GM23338 (cell line): ENCODE measurements at regions not wholly inside any gene's neighbourhood (a gene's known extent, or its start where the extent isn't known, plus 50 kb on each side); places are given as distances from the start of the nearest gene placed in this dataset.

ENCODE experiments used
- ATAC-seq: fragments of 200-7000 bp; cut with Tn5 transposase; 3 replicates; pipeline ENCODE4 v1.9.1; 2020
- DNase-seq: peaks from one replicate; pipeline ENCODE4 v3.0.0-alpha.2; 2015; ENCODE audit warnings: low spot score
- H2AFZ ChIP-seq: fragments of 200-600 bp; sonication (generic); 2 replicates; pipeline ENCODE4 v1.8.0; 2016; ENCODE audit warnings: antibody characterized with exemption, mild to moderate bottlenecking, moderate library complexity
- H3F3A ChIP-seq: fragments of 200-600 bp; sonication (generic); replicated peaks from 2 replicates; pipeline ENCODE4 v1.8.0; 2017; ENCODE audit warnings: antibody characterized with exemption, mixed run types, low read depth
- H3K27ac ChIP-seq: fragments of 200-600 bp; sonication (generic); 2 replicates; pipeline ENCODE4 v1.6.1; 2016; ENCODE audit warnings: low read depth
- H3K27me3 ChIP-seq: fragments of 200-600 bp; sonication (generic); 2 replicates; pipeline ENCODE4 v1.8.0; 2016; ENCODE audit warnings: mild to moderate bottlenecking, mixed run types, moderate library complexity; ENCODE audit not compliant: insufficient read depth
- H3K36me3 ChIP-seq: fragments of 200-600 bp; sonication (generic); 2 replicates; pipeline ENCODE4 v1.8.0; 2016; ENCODE audit warnings: mild to moderate bottlenecking; ENCODE audit not compliant: insufficient read depth
- H3K4me1 ChIP-seq: fragments of 200-600 bp; sonication (generic); 2 replicates; pipeline ENCODE4 v1.8.0; 2016; ENCODE audit warnings: mild to moderate bottlenecking, moderate library complexity; ENCODE audit not compliant: insufficient read depth
- H3K4me2 ChIP-seq: fragments of 200-600 bp; sonication (generic); 2 replicates; pipeline ENCODE4 v1.7.1; 2017; ENCODE audit warnings: mixed run types
- H3K4me3 ChIP-seq: fragments of 200-600 bp; sonication (generic); 2 replicates; pipeline ENCODE4 v1.6.1; 2016; ENCODE audit warnings: mixed run types
- H3K79me2 ChIP-seq: fragments of 200-600 bp; sonication (generic); replicated peaks from 2 replicates; pipeline ENCODE4 v1.8.0; 2017; ENCODE audit warnings: mild to moderate bottlenecking; ENCODE audit not compliant: insufficient read depth
- H3K9me2 ChIP-seq: fragments of 200-600 bp; sonication (generic); 2 replicates; pipeline ENCODE4 v1.8.0; 2017; ENCODE audit not compliant: insufficient read depth
- H4K20me1 ChIP-seq: fragments of 200-600 bp; sonication (generic); replicated peaks from 2 replicates; pipeline ENCODE4 v1.8.0; 2017; ENCODE audit warnings: mild to moderate bottlenecking; ENCODE audit not compliant: insufficient read depth
- H3K27ac Mint-ChIP-seq: 2 replicates; pipeline ENCODE4 v1.8.0; 2020; ENCODE audit warnings: inconsistent platforms, mild to moderate bottlenecking, moderate library complexity, mixed read lengths
- H3K27me3 Mint-ChIP-seq: 3 replicates; pipeline ENCODE4 v1.8.0; 2022; ENCODE audit warnings: low read depth, mild to moderate bottlenecking, moderate library complexity, mixed read lengths, inconsistent platforms; ENCODE audit not compliant: insufficient read depth, poor library complexity
- H3K36me3 Mint-ChIP-seq: 3 replicates; pipeline ENCODE4 v1.8.0; 2021; ENCODE audit warnings: low read depth, mild to moderate bottlenecking, inconsistent platforms, moderate library complexity, mixed read lengths
- H3K4me1 Mint-ChIP-seq: 3 replicates; pipeline ENCODE4 v1.8.0; 2020; ENCODE audit warnings: mild to moderate bottlenecking, inconsistent platforms, mixed read lengths
- H3K4me3 Mint-ChIP-seq: 3 replicates; pipeline ENCODE4 v1.8.0; 2021; ENCODE audit warnings: moderate library complexity, mild to moderate bottlenecking, inconsistent platforms, mixed read lengths
- H3K9me3 Mint-ChIP-seq: 3 replicates; pipeline ENCODE4 v1.8.0; 2020; ENCODE audit warnings: moderate library complexity, mild to moderate bottlenecking, inconsistent platforms, mixed read lengths
- CREB1 ChIP-seq: fragments of 250-450 bp; sonication (Bioruptor Pico); IDR thresholded peaks from 2 replicates; pipeline ENCODE4 v1.5.0; 2020; ENCODE audit warnings: low read depth, mild to moderate bottlenecking, moderate library complexity
- CTCF ChIP-seq, 2 experiments: fragments of 200-600 bp in 1 of 2; sonication (generic) in 1 of 2; conservative IDR thresholded peaks; 2 replicates each; pipeline versions ENCODE4 v1.5.1 to v1.6.1; 2016 to 2017; ENCODE audit warnings: antibody characterized with exemption in 2 of 2, low read depth in 2 of 2, mild to moderate bottlenecking in 2 of 2, moderate library complexity in 1 of 2
- ETS1 ChIP-seq: IDR thresholded peaks from 2 replicates; pipeline ENCODE4 v1.6.1; 2016; ENCODE audit warnings: antibody characterized with exemption
- EZH2 ChIP-seq: fragments of 200-600 bp; sonication (generic); IDR thresholded peaks from one replicate; pipeline ENCODE4 v1.8.0; 2017; ENCODE audit warnings: antibody characterized with exemption, mild to moderate bottlenecking, low read depth; ENCODE audit not compliant: unreplicated experiment
- EZH2phosphoT487 ChIP-seq: fragments of 200-600 bp; sonication (generic); IDR thresholded peaks from one replicate; pipeline ENCODE4 v1.8.1; 2018; ENCODE audit warnings: antibody characterized with exemption; ENCODE audit not compliant: unreplicated experiment
- JUNB ChIP-seq: IDR thresholded peaks from one replicate; pipeline ENCODE4 v1.6.1; 2016; ENCODE audit warnings: antibody characterized with exemption; ENCODE audit not compliant: unreplicated experiment
- NANOG ChIP-seq: IDR thresholded peaks from 2 replicates; pipeline ENCODE4 v1.6.1; 2016; ENCODE audit warnings: antibody characterized with exemption, borderline replicate concordance
- POLR2AphosphoS5 ChIP-seq: IDR thresholded peaks from 2 replicates; pipeline ENCODE4 v1.6.1; 2016; ENCODE audit warnings: antibody characterized with exemption, low read depth
- ZNF114 ChIP-seq: fragments of 250-450 bp; sonication (Bioruptor Pico); IDR thresholded peaks from 2 replicates; pipeline ENCODE4 v1.5.0; 2020; ENCODE audit warnings: mild to moderate bottlenecking, moderate library complexity
- ZNF331 ChIP-seq: fragments of 250-450 bp; sonication (Bioruptor Pico); IDR thresholded peaks from 2 replicates; pipeline ENCODE4 v1.5.0; 2020; ENCODE audit warnings: low read depth, mild to moderate bottlenecking, moderate library complexity

GRCh38 chr10:61302124-61302523 lies 151.1 kb downstream of the TMEM26 start:
- Mint-ChIP-seq H3K4me3 (no peak overlapping the region), H3K27ac (no peak overlapping the region), H3K36me3 (peaks cover 6% of the 10 kb centered on the region; the same call in 2 of the 3 replicates), H3K4me1 (no peaks in the 10 kb centered on the region; the same call in 2 of the 3 replicates), H3K9me3 (peaks cover 9% of the 10 kb centered on the region; the same call in 2 of the 3 replicates), H3K27me3 (peaks cover 5% of the 10 kb centered on the region)
- no peak overlapping the region for H3K27ac ChIP-seq
- no peaks in the 10 kb centered on the region for H3K79me2 ChIP-seq
- no peaks in the 10 kb centered on the region for H3K4me1 ChIP-seq
- H3K4me2 ChIP-seq = no peak overlapping the region
- H3K36me3 ChIP-seq = no peaks in the 10 kb centered on the region; the same call in 1 of the 2 replicates
- peaks cover 4% of the 10 kb centered on the region; the same call in 1 of the 2 replicates for H3K9me2 ChIP-seq
- no peaks in the 10 kb centered on the region for H4K20me1 ChIP-seq
- ATAC-seq = no peak
- TF ChIP-seq NANOG = no peak
- TF ChIP-seq ZNF331 (CRISPR knock-in tag) = no peak
- no peak for TF ChIP-seq JUNB
- TF ChIP-seq ZNF114 (CRISPR knock-in tag) = no peak
- no peak for TF ChIP-seq EZH2phosphoT487
- TF ChIP-seq ETS1 = no peak
- TF ChIP-seq EZH2 = no peak
- DNase-seq = no peak
- no peaks in the 10 kb centered on the region for H3K27me3 ChIP-seq
- H3F3A ChIP-seq = no peaks in the 10 kb centered on the region
- H3K4me3 ChIP-seq = no peak overlapping the region
- no peak overlapping the region; the same call in 1 of the 2 replicates for H2AFZ ChIP-seq

- Histone ChIP-seq H3F3A (no peaks in the 10 kb centered on the region), H3K4me3 (no peak overlapping the region), H3K4me1 (no peaks in the 10 kb centered on the region), H3K79me2 (no peaks in the 10 kb centered on the region), H3K4me2 (no peak overlapping the region), H2AFZ (no peak overlapping the region), H3K27me3 (no peaks in the 10 kb centered on the region), H3K36me3 (no peaks in the 10 kb centered on the region; the same call in 1 of the 2 replicates), H3K27ac (no peak overlapping the region), H3K9me2 (peaks cover 7% of the 10 kb centered on the region; the same call in 1 of the 2 replicates), H4K20me1 (no peaks in the 10 kb centered on the region)
- Mint-ChIP-seq H3K4me3 (no peak overlapping the region), H3K36me3 (peaks cover 6% of the 10 kb centered on the region; the same call in 2 of the 3 replicates), H3K27ac (no peak overlapping the region), H3K4me1 (no peaks in the 10 kb centered on the region), H3K27me3 (peaks cover 5% of the 10 kb centered on the region), H3K9me3 (peaks cover 9% of the 10 kb centered on the region; the same call in 2 of the 3 replicates)
- ATAC-seq = no peak
- DNase-seq = no peak
- no peak for TF ChIP-seq ETS1
- no peak for TF ChIP-seq CTCF (conservative IDR thresholded peaks at IDR 0.05; ENCODE audit: low read depth in 2 of 2)
- no peak for TF ChIP-seq POLR2AphosphoS5
- no peak for TF ChIP-seq JUNB
- no peak for TF ChIP-seq ZNF114 (CRISPR knock-in tag)
- TF ChIP-seq NANOG = no peak
- TF ChIP-seq CREB1 (CRISPR knock-in tag) = no peak
- TF ChIP-seq EZH2 = no peak
- no peak for TF ChIP-seq EZH2phosphoT487
These were observed 151.6 kb downstream of the TMEM26 start for GRCh38 chr10:61301575-61301974.
